ENCODE measurements at regions not wholly inside any gene's neighbourhood (a gene's known extent, or its start where the extent isn't known, plus 50 kb on each side); places are given as distances from the start of the nearest gene placed in this dataset.

- TF ChIP-seq CTCF (IDR thresholded peaks at IDR 0.05; ENCODE audit: low read depth, low read length, missing control alignments): no peak
- DNase-seq (ENCODE audit: extremely low read depth, low read depth): no peak
- H3K4me3 ChIP-seq (replicated peaks; ENCODE audit: low read depth, low read length): no peak overlapping the region
Measured at GRCh38 chr2:5437375-5437774, 254.8 kb upstream of the SOX11 start.

- H3K4me3 ChIP-seq (replicated peaks; ENCODE audit: low read depth, low read length): no peak overlapping the region
- no peak for TF ChIP-seq CTCF (IDR thresholded peaks at IDR 0.05; ENCODE audit: low read depth, low read length, missing control alignments)
- no peak for DNase-seq (ENCODE audit: extremely low read depth, low read depth)
Measured at GRCh38 chr2:5440174-5440573, 252.0 kb upstream of the SOX11 start.

- TF ChIP-seq CTCF (IDR thresholded peaks at IDR 0.05; ENCODE audit: low read depth, low read length, missing control alignments): no peak
- H3K4me3 ChIP-seq (replicated peaks; ENCODE audit: low read depth, low read length): no peak overlapping the region
- DNase-seq (ENCODE audit: extremely low read depth, low read depth): no peak
Measured at GRCh38 chr2:5442736-5443135, 249.4 kb upstream of the SOX11 start.

- no peak for TF ChIP-seq CTCF (IDR thresholded peaks at IDR 0.05; ENCODE audit: low read depth, low read length, missing control alignments)
- no peak overlapping the region for H3K4me3 ChIP-seq (replicated peaks; ENCODE audit: low read depth, low read length)
- DNase-seq (ENCODE audit: extremely low read depth, low read depth): no peak
Measured at GRCh38 chr2:5444168-5444567, 248.0 kb upstream of the SOX11 start.

- no peak for DNase-seq (ENCODE audit: extremely low read depth, low read depth)
- H3K4me3 ChIP-seq (replicated peaks; ENCODE audit: low read depth, low read length): no peak overlapping the region
- TF ChIP-seq CTCF (IDR thresholded peaks at IDR 0.05; ENCODE audit: low read depth, low read length, missing control alignments): no peak
Measured at GRCh38 chr2:5444854-5445253, 247.3 kb upstream of the SOX11 start.

GRCh38 chr2:5449867-5450266 is 242.3 kb upstream of the SOX11 start:
- DNase-seq (ENCODE audit: extremely low read depth, low read depth): no peak
- H3K4me3 ChIP-seq (replicated peaks; ENCODE audit: low read depth, low read length): no peak overlapping the region
- TF ChIP-seq CTCF (IDR thresholded peaks at IDR 0.05; ENCODE audit: low read depth, low read length, missing control alignments): no peak

All from HFF-Myc (cell line).